Jurkat, Clone E6-1 (cell line): ENCODE measurements at regions not wholly inside any gene's neighbourhood (a gene's known extent, or its start where the extent isn't known, plus 50 kb on each side); places are given as distances from the start of the nearest gene placed in this dataset.
"Not testable (repeated sequence)": the region's sequence is repeated elsewhere in the genome, so short reads cannot be mapped to it uniquely, and the experiment has no call there.

Experiments used
- DNase-seq: peaks from one replicate; pipeline ENCODE4 v3.0.0-alpha.2; 2011; ENCODE audit warnings: low read depth, low spot score
- H3K4me3 ChIP-seq: 2 replicates; pipeline ENCODE4 v1.5.1; 2011; ENCODE audit warnings: mild to moderate bottlenecking, low read length, control low read depth, moderate library complexity

DNA sequence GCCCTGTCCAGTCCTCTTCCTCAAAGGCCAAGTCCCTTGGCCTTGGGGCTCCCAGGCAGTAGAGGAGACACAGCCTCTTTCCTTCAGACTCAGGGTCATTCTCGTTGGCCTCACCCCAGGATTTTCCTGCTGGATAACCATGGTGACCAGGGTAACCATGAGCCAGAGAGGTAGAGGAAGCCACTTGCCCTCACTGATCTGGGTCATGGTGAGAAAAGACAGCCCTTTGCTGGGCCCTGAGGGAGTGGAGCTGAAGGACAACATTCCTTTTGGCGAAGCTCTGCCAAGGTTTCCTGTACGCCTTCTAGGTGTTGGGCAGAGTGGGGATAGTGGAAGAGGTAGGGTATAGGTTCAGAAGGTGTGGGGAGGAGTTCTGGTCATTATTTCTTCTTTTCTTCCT is 53.1 kb upstream of the WNT4 start:
- no peak overlapping the region for H3K4me3 ChIP-seq
- DNase-seq, result no peak

DNA sequence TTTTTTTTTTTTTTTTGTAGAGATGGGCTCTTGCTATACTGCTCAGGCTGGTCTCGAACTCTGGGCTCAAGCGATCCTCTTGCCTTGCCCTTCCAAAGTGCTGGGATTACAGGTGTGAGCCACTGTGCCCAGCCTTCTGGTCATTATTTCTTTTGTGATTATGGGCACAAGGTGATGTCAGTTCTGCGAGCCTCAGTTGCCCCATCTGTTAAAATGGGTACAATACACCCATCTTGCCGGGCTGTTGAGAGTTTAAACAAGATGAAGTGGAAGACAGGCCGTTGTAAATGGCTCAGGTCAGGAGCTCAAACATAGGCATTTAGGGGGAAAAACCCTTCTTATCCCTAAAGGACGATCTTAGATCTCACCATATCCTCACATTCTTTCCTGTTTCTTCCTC is 53.7 kb upstream of the WNT4 start:
- DNase-seq, result no peak
- no peak overlapping the region for H3K4me3 ChIP-seq

DNA sequence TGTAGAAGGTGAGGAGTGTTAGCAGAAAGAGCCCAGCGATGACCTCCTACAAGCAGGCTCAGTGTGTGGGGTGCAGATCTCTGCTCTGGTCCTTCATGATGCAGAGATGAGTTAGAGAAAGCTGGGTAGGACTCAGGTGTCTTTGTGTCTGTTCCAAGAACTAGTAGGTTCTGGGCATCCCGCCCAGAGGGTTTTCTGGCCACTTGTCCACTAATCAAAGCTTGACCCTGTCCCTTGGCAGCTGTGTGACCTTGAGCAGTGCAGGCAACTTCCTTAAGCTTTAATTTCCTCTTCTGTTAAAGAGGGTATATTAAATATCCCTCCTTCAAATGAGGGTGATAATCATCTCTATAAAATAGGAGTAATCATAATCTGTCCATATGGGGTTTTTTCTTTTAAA is 54.7 kb upstream of the WNT4 start:
- no peak for DNase-seq
- no peak overlapping the region for H3K4me3 ChIP-seq

DNA sequence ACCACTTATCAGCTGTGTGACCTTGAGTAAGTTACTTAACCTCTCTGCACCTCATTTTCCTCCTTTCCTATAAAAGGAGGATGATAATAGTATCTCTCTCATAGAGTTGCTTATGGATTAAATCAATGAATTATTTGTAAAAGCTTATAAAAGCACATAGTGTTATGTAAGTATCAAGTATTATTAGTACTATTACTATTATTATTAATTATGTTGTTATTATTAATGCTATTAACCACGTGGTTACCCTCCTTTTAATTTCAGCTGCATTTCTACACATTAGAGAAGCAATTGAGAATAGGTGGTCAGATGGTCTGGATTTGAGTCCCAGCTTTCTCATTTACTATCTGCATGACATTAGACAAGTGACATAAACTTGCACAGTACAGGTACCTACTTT is 58.1 kb upstream of the WNT4 start:
- H3K4me3 ChIP-seq, result no peak overlapping the region
- DNase-seq, result no peak

DNA sequence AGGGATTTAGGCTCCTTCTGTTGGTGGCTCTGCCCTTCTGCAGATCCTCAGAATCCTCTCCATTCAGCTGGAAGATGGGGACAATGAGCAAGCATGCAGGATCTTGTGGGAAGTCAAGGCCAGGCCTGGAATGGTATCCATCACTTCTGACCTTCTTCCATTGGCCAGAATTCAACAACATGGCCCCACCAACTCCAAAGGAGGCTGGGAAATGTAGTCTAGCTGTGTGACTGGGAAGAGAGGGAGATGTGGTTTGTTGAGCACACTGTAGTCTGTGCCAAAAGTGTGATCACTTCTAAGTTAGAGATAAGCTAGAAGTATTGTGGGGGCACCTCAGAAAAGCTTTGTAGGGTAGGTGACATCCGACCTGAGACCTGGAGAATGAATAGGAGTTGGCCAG is 60.4 kb upstream of the WNT4 start:
- no peak for DNase-seq
- H3K4me3 ChIP-seq, result no peak overlapping the region

DNA sequence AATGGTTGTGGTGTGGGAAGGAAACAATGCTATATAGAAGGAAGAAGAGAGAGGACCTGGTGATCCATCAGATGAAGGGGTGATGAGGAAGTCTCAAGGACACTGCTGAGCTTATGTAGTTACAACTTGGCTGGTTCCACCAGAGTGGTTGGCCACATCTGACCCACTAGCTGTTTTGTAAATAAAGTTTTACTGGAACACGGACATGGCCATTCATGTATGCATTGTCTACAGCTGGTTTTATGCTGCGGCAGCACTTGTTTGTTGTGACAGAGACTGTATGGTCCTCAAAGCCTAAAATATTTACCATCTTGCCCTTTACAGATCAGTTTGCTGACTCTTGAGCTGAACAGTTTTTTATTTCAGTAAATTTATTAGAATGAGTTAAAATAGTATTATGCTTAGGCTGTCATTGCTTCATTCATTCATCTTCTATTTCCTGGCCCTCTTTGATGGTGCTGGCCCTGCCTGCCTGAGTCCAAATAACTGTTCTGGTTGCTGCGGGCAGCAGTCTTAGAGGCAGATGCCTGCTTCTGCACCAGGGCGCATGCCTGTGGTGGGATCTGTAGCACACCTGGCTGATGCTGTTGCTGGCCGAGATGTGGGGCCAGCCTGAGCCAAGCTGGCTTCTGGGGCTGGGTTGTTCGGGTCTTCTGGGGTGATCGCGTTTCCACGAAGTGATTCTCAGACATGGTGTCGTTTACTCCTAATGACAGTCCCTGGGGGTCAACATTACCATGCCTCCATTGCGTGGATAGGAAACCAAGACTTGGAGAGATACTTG is 61.4 kb upstream of the WNT4 start:
- no peak overlapping the region for H3K4me3 ChIP-seq
- no peak for DNase-seq

DNA sequence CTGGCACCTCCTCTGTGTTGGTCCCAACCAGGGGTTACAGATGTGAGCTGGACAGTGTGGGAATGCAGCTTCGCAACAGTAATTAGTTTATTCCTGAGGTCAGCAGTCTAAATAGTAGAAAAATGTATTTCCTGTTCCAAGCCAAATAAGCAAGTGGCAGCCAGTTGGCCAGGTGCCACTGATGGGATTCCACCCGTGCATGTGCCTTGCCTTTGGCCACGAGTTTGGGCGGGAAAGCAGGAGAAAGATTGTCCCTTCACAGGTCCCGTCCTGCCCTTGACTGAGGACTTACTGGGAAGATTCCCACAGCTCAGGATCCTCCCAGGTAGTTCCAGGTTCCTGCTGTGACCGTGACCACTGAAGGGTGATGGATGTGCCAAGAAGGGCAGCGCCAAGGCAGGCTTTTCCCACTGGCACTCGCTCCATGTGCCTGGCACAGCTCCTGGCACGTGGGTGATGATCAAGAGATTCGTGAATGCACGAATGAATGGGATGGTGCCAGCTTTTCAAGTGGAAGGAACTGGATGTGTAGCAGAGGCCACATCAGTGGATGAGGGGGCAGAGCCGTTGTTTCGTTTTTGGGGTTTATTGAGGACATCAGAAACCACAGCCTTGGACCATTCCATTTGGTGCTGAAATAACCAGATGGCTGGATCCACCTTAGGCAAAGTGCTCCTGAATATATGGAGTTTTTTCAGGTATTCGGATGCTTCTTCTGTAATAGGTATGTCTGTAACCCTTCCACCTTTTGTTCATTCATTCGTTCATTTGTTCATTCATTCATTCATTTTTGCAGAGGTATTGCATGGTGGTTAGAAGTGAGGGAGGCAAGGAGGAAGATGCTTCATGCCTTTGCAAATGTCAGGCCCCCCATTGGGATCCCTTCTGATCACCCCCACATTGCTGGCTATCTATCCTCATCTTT is 62.4 kb upstream of the WNT4 start:
- DNase-seq, result no peak
- H3K4me3 ChIP-seq, result no peak overlapping the region

DNA sequence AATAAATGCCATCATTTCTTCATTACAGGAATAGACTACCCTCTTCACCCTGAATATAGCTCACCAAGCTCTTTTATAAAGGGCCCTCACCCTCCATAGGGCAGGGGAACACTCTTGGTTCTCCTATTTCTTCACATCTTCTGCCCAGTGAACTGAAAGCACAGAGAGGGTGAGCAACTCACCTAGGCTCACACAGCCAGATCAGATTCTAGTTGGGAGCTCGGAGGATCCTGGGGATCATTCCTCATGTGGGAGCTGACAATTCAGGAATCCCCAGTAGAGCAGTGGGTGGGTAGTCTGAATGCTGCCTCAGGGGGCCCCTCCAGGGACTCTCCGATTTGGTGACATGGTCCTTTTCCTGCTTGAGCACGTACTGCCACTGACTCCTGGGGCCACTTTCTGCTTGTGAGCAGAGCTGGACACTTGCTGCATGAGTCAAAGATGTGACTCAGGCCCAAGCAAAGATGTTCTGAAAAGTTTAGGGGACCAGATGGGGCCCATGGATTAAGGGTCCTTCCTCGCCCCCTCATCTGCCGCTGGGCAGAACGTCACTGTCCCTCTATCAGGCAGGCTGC is 63.7 kb upstream of the WNT4 start:
- H3K4me3 ChIP-seq, result no peak overlapping the region
- no peak for DNase-seq

DNA sequence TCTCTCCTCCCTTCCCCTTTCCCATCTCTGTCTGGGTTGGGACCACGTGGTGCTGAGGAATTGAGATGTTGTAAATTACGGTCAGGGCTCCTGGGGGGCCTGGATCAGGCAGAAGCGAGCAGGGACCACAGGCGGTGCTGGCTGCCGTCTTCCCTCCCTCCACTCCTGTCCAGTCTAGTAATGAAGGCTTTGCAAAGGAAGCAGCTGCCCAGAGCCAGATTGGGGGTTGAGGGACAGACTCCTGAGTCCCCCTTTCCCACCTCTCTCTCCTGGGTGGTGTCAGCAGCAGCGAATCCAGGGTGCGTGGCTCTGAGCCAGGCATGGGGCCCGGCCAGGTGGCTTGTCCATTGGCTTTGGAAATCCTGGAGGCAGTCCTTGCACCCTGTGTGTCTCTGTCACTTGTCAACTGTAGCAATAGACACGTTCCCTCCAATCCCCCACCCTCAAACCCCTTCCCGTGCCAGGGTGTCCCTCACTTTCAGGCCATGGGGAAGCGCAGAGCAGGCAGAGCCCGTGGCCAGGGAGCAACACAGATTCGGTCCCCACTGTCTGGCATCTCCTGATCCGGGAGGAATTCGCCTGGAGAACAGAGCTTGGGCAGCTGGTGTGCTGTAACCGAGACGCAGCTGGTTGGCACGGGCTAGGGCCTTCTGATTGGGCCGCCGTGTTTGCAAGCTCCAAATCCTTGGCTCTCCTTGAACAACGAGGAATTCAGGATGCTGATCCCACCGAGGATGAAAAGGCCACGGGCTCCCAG is 64.8 kb upstream of the WNT4 start:
- no peak overlapping the region for H3K4me3 ChIP-seq
- DNase-seq, result no peak

DNA sequence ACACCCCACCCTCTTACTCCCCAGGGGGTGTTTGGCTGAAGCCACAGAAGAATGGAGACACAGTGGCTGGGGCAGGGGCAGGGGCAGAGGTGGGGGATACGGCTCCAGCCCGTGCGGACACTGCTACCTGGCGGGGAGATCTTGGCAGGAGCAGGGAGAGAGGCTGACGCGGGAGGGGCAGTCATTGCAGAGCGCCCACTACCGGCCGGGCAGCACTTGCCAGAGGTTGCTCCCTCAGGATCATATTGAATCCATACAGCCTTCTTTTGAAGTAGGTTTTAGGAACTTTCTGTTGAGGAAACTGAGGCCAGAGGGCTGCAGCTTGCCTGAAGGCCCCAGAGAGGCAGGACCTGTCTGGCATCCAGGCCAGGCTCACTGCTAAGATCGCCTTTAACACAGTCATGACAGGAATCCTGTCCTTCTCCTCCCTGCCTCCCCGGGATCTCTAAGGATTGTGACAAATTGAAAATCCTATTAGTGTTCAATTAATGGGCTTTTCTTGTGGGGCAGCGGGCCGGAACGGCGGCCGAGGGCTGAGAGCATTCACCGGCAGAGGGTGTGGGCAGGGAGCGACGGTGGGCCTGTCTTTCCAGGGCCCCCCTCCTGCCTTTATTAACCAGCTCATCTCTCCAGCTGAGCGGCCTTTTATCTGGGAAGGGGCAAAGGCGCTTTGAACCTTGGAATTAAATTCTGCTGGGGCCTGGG is 65.5 kb upstream of the WNT4 start:
- no peak for DNase-seq
- no peak overlapping the region for H3K4me3 ChIP-seq

DNA sequence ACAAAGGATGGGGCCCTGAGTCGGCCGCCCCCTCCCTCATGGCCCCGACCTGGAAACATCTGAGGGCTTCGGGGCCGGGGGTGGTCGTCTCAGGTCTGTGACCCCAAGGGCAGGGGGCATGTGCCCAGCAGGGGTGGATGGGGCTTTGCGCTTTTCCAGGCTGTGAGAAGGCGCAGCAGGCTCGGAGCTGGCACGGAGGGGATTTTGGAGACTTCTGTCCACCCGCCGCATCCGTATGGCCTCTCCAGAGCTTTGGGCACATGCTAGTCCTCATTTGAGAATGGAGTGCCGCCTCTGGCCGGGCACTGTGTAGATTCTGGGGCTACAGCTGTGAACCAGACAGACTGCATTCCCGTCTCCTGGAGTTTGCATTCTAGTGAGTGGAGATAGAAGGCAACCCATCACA is 66.1 kb upstream of the WNT4 start:
- H3K4me3 ChIP-seq, result no peak overlapping the region
- DNase-seq, result no peak

DNA sequence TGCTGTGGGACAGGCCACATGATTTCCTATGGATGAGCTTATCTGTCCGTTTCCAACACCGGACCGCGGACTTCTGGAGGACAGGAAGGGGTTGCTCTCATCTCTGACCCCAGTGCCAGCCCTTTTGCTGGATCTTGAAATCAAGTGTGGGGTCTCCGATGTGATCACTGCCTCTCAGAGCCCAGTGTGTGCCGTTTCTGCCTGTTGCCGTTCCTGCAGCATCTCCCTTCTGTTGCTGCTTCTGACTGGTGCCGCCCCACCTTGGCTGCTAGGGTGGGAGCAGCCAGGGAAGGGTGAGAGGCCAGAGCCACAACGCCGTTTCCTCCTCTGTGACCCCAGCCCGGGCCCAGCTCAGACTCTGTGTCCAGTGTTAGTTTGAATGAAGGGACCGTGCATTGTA is 67.3 kb upstream of the WNT4 start:
- no peak for DNase-seq
- H3K4me3 ChIP-seq, result no peak overlapping the region

DNA sequence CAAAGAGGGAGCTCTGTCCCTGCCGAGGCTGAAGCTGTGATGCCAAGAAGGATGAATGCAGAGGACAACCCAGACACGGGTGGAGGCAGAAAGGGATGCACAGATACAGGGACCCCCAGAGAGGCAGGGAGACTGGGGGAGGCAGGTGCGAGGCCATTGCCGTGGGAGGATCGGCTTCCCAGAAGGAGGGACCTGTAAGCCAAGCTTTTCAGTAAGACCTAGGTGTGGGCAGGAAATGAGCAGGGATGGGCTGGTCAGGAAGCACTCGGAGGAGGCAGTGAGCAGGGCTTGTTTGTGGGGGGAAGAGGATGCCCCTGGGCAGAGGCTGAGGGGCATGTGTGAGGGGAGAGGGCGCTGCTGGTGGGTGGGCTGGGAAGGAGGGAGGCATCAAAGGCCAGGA is 67.7 kb upstream of the WNT4 start:
- DNase-seq, result no peak
- no peak overlapping the region for H3K4me3 ChIP-seq

DNA sequence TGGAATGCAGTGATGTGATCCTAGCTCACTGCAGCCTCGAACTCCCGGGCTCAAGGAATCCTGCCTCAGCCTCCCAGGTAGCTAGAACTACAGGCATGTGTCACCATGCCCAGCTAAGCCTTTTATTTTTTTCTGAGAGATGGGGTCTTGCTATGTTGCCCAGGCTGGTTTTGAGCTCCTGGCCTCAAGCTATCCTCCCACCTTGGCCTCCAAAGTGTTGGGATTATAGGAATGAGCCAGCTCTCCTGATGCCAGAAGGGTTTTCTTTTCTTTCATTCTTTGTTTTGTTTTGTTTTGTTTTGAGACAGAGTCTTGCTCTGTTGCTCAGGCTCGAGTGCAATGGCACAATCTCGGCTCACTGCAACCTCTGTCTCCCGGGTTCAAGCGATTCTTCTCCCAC is 68.6 kb upstream of the WNT4 start:
- not testable (repeated sequence) for H3K4me3 ChIP-seq

DNA sequence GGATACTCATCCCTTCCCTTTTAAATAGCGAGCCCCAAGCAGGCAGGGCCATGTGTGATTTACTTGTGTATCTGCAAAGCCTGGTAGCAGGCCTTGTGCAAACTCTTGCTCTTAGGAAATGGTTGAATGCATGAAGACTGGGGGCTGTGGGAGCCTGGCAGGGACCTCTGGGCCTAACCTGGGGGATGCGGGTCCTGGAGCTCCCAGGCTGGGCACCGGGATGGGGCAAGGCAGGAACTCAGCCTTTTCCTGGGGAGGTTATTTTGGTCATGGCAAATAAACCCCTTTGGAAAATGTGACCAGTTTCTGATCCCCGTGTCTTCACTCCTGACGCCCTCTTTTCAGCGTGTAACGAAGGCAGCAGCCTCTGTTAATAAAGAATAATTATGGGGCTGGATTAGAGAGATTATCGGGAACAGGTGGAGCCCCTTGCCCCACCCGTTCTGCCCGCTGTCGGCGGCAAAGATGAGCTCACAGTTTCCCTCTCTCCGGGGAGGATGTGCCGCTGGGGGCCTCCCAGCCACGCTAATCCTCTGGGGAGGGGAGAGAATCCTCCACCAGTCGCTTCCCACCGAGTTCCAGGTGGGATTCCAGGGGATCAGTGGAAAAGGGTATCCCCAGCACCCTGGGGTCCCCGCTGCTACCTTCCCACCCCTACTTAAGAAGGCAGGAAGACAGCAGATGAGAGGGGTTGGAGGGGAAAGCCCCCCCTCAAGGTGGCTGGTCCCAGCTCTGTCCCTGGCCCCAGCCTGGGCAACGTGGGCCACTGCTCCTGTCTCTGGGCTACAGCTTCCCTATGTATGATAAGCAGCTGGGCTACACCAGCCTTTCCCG is 69.7 kb upstream of the WNT4 start:
- no peak overlapping the region for H3K4me3 ChIP-seq
- DNase-seq, result no peak

More for the DNA sequence above, 68.6 kb upstream of the WNT4 start:
- DNase-seq, result not testable (repeated sequence)

DNA sequence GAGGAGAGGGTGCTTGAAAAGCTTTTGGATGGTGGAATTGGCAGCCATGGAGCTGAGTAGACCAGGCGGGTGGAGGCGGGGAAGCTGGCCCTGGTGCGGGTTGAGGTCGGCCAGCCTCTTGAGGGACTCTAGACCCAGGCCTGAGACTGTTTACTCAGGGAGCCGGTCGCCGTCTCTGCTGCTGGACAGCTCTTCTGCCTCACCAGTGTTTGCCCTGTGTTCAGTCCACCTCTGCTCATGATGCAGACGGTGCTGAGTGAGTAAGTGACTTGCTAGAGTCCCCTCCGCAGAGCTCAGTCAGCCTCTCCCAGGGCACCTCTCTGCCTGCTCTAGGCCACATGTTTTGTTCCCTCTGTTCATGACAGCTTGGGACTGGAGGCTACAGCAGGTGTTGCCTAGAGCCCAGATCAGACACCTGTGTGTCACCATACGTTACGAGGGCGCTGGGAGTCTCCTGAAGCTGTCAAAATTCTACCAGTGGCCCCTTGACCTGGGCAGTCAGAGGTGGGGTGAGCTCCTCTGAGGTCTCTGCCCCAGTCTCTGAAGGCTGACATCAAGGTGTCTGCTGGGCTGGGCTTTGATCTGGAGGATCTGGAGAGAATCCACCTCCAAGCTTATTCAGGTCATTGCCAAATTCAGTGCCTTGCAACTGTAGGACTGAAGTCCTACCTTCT is 73.5 kb upstream of the WNT4 start:
- no peak for DNase-seq
- H3K4me3 ChIP-seq, result no peak overlapping the region

DNA sequence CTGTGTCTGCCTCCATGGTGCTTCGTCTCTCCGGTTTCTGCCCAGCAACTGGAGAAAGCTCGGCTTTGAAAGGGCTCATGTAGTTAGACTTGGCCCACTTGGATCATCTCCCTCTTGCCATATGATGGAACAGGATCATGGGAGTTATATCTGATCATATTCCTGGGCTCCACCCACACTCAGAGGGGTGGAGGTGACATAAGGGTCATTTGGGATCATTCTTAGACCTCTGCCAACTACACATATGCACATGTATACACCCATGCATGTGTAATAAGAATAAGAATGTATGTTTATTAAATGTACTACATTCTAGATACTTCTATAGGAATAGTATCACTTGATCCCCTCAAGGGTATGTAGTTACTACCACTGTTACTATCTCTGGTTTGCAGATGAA is 74.1 kb upstream of the WNT4 start:
- DNase-seq, result no peak
- no peak overlapping the region for H3K4me3 ChIP-seq
